ENCODE measurements at regions not wholly inside any gene's neighbourhood (a gene's known extent, or its start where the extent isn't known, plus 50 kb on each side); places are given as distances from the start of the nearest gene placed in this dataset.

DNA sequence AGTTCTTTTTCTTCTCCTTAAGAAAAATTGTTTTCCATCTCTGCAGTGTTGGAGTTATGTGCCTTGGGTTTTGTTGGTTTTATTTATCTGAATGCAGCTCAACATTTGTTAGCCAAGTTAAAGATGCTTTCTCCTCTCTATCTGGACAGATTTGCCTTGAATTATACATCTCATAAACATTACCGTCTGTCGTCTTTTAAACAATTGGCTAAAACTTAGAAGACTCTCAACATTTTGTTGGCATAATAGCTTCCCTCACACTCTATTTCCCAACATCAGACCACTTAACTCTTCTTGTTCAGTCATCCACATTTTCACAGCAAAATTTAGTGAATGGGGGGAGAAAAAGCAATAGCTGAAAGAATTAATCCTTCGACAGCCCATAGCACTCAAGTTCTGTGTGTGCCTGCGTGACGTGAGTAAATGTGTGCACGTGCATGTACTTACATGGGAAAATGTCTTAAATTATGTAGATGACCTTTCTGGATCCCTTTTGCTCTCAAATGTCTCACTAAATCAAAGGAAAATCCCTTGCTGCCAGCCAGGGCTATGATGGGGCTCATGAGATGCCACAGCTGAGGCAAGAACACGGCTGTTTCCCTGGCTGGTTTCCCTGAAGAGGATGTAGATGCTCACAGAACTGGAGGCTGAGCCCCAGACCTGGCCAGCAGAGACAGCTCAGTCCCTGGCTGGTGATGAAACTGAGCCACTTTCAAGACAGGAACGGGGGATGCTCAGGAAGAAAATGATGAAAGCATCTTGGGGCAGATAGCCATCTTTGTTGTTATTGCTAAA, 382.2 kb downstream of the FBXW7 start:
- TF ChIP-seq, protein P1, sequence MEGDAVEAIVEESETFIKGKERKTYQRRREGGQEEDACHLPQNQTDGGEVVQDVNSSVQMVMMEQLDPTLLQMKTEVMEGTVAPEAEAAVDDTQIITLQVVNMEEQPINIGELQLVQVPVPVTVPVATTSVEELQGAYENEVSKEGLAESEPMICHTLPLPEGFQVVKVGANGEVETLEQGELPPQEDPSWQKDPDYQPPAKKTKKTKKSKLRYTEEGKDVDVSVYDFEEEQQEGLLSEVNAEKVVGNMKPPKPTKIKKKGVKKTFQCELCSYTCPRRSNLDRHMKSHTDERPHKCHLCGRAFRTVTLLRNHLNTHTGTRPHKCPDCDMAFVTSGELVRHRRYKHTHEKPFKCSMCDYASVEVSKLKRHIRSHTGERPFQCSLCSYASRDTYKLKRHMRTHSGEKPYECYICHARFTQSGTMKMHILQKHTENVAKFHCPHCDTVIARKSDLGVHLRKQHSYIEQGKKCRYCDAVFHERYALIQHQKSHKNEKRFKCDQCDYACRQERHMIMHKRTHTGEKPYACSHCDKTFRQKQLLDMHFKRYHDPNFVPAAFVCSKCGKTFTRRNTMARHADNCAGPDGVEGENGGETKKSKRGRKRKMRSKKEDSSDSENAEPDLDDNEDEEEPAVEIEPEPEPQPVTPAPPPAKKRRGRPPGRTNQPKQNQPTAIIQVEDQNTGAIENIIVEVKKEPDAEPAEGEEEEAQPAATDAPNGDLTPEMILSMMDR (tag by site-specific recombination; IDR thresholded peaks at IDR 0.05): no peak
- no peak for TF ChIP-seq BCL6B (tag by site-specific recombination; IDR thresholded peaks at IDR 0.05)
- TF ChIP-seq KLF9 (tag by site-specific recombination; IDR thresholded peaks at IDR 0.05; ENCODE audit: low read depth): no peak
- no peak for TF ChIP-seq ZNF513 (tag by site-specific recombination; IDR thresholded peaks at IDR 0.05)
- TF ChIP-seq PATZ1 (tag by site-specific recombination; IDR thresholded peaks at IDR 0.05): no peak
- TF ChIP-seq ZNF704 (tag by site-specific recombination; IDR thresholded peaks at IDR 0.05): no peak
- TF ChIP-seq ZEB2 (tag by site-specific recombination; IDR thresholded peaks at IDR 0.05): no peak
- TF ChIP-seq ZNF621 (tag by site-specific recombination; IDR thresholded peaks at IDR 0.05): no peak
- TF ChIP-seq MEIS1 (CRISPR knock-in tag; IDR thresholded peaks at IDR 0.05; ENCODE audit: borderline replicate concordance): no peak
- TF ChIP-seq ZNF449 (tag by site-specific recombination; IDR thresholded peaks at IDR 0.05): no peak
- TF ChIP-seq EGR2 (tag by site-specific recombination; IDR thresholded peaks at IDR 0.05; ENCODE audit: low read depth): no peak
- no peak for TF ChIP-seq SALL2 (tag by site-specific recombination; IDR thresholded peaks at IDR 0.05; ENCODE audit: borderline replicate concordance)
